NCI-H774 (cell line): ENCODE measurements at regions not wholly inside any gene's neighbourhood (a gene's known extent, or its start where the extent isn't known, plus 50 kb on each side); places are given as distances from the start of the nearest gene placed in this dataset.
"Not testable (repeated sequence)": the region's sequence is repeated elsewhere in the genome, so short reads cannot be mapped to it uniquely, and the experiment has no call there.

Experiments used
- DNase-seq: peaks from one replicate; lab custom pipeline; 2025; lab: John Stamatoyannopoulos, UW

DNA sequence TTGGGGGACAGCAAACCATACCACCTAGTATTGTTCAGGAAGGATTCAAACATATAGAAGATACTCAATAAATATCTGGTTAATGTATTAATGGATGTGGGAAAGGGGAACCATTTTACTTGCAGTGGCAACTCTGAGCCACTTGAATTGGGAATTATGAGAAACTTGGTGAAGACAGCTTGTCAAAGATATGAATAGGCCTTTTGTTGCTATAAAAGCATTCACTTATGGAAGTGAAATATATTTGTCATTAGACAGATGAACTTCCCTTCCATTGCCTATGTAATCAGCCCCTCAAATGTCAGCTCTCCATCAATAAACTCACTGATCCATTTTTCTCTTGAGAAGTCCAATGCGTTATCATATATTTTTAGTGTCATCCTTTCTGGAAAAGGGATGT lies 56.1 kb downstream of the GPR85 start:
- no peak for DNase-seq

DNA sequence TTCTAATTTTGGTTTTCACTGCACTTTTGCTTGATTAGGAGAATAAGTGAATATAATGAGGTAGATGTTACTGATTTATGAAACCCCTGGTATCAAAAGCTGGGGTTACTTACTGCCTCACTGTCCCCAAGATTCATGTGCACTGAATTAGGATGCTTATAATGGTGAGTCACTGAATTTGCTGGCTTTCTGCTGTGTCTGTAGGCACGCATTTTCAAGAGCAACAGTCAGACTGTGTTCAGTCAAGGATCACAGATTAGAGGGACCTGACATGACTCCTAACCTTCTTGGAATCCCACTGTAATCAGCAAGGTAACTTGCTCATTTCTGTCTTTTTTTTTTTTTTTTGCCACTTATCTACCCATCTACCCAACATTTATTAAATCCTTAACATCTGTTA lies 59.7 kb downstream of the GPR85 start:
- DNase-seq: no peak

DNA sequence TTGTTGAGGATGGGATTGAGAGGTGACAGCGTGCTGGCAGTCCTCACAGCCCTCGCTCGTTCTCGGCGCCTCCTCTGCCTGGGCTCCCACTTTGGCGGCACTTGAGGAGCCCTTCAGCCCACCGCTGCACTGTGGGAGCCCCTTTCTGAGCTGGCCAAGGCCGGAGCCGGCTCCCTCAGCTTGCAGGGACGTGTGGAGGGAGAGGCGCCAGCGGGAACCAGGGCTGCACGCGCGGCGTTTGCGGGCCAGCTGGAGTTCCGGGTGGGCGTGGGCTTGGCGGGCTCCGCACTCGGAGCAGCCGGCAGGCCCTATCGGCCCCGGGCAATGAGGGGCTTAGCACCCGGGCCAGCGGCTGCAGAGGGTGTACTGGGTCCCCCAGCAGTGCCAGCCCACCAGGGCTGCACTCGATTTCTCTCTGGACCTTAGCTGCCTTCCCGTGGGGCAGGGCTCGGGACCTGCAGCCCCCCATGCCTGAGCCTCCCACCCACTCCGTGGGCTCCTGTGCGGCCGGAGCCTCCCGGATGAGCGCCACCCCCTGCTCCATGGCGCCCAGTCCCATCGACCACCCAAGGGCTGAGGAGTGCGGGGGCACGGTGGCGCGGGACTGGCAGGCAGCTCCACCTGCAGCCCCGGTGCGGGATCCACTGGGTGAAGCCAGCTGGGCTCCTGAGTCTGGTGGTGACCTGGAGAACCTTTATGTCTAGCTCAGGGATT lies 69.3 kb downstream of the GPR85 start:
- not testable (repeated sequence) for DNase-seq

DNA sequence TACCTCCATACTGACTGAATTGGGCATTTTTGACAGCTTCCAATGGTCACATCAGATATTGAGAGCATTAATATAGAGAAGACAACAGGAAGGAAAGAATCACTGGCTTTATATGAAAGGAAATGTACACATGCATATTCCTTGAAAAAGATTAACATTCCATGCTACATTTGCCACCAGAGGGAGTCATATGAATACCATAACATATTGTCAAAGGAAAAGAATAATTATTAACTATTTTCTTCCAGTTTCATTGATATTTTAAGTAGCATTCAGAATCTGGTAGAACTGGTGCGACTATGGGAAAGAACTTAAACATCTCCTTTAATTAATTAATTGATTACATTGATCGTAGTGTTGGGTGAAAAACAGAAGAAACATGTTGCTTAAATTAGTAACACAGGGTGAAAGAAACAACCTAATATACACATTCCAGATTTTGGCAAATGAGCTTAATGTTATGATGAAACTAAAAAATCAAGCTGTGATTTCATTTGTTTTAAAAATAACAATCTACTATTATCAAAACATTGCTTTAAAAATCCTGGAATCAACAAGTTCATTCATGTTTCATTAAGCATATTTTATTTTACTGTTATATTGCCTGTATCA lies 71.5 kb downstream of the GPR85 start:
- peak; percentile 19 for DNase-seq

DNA sequence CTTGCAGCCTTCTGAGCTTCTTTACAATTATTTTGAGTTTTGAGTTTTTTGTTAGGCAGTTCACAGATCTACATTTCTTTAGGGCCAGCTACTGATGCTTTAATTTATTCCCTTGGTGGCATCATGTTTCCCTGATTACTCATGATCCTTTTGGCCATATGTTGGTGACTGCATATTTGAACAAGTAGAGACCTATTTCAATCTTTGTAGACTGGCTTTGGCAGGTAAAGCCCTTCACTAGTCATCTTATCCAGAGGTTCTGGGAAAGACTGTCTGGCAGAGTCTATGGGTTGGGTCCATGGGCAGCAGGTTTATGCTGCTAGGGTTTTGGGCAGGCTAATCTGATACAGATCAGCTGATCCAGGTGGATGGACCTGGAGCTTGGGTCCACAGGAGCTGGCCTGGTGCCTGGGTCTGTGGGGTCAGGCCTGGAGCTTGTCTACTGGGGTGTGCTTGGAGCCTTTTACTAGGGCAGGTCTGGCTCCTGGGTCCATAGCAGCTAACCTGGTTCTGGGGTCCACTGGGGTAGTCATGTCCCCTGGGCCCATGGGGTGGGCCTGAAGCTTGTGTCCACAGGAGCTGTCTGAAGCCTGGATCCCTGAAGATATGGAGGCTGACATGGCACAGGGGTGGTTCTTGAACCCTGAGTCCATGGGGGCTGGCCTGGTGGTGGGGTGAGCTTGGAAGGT lies 72.7 kb downstream of the GPR85 start:
- DNase-seq: no peak

DNA sequence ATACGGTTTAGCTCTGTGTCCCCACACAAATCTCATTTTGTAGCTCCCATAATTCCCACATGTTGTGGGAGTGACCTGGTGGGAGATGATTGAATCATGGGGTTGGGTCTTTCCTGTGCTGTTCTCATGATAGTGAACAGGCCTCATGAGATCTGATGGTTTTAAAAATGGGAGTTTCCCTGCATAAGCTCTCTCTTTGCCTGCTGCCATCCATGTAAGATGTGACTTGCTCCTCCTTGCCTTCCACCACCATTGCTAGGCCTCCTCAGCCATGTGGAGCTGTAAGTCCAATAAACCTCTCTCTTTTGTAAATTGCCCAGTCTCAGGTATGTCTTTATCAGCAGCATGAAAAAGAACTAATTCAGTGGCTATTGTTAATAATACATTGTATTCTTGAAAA lies 73.8 kb downstream of the GPR85 start:
- not testable (repeated sequence) for DNase-seq

DNA sequence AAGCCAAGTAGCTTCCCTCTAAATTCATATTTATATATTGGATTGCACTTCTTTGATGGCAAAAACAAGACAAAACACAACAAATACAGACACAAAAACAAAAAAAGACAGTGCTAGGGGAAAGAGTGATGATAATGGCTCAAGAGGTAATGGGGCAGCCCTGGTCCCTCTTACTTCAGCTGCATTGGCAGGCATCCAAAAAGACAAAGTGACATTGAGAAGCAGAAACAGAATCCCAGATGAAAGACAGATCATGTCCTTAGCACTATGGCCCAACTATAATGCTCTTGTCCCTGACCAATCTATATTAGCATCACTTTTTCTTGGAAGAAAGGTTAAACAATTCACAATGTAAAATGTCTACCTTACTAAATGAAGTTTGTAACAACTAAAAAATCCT lies 76.2 kb downstream of the GPR85 start:
- no peak for DNase-seq

DNA sequence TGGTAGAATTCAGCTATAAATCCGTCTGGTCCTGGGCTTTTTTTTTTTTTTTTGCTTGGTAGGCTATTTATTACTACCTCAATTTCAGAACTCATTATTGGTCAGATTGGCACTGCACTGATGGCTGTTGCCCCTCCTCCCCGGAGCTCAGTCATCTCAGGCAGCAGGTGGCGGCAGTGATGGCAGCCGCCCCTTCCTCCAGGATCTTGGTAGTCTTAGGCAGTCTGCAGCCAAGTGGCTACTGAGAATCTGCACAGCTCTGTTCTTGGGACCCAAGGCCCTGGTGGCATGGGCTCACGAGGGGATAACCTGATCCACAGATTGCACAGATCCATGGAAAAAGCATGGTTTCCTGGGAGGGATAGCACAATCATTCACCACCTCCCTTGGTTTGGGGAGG lies 77.9 kb downstream of the GPR85 start:
- DNase-seq: no peak

DNA sequence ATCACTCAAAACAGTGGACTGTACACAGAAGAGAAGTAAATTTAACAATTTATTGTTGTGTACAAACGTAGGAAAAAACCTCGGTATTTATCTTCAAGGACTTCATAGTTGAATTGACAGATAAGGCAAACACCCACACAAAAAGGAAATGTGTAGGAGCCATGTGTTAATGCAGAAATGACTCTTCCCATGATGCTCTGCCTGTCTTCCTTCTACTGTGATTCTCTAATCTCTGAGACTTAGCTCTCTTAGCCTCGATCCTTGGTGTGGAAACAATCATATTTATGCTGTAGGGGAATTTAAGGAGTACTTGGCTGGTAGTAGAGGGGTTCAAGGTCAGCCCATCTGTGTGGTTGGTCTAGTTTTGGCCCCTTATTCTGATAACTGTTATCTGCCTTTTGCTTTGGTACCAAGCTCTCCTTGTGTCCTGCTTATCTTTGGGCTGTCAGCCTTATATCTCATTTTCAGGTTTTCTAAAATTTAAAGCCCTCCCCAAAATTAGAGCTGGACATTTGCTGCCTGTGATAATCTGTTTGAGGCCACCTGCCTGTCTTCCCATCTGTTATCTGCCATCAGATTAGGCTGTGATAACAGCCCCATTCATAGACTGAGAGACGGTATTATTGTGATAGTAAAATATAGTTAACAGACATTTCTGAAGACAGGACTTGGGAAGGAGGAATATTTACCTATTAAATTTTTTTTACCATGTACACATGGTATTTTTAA lies 81.7 kb downstream of the GPR85 start:
- DNase-seq: no peak

DNA sequence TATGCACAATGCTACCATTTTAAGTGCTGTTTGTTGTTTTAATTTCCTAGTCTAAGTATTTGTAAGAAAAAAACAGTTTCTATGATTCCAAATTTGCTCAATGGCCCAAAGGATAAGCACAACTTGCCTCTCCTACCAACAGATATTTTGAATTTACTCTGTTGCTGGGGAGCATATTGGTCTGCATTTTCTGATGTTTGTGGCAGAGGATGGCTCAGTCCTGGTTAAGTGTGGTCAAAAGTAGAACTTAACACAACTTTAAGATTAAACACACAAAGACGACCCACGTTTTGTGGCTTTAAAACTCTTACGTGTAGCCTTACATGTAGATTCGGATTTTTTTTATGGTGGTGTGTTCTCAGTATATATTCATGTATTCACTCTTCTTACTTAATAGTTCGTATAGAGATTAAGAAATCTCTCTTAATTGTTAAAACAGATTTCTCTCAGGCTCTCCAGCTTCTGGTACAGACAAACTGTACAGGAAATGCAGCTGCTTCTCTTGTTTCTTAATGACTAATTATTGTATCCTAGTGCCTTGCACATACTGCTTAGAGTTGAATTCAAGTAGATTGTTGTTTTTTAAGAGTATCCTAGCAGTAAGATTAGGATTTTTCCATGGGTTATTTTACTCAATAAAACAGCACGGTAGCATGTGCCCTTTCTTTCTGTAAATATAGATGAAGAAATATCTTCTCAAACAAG lies 86.2 kb downstream of the GPR85 start:
- DNase-seq: no peak

DNA sequence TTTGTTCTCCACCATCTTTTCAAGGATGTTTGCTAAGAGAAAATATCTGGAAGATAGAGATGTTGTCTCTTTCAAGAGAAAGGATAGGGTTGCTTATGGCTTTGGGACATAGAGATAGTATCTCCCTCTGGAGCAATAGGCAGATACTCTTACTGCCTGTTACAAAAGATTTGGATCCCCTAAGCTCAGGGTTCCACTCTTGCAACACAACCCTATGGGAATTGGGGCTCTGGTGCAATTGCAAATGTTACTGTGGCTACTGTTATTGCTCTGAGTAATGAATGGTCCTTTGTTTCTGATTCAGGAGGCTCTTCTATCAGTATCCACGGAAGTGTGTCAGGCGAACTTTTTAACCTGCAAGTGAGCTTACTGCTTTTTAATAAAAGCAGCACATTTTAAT lies 88.8 kb downstream of the GPR85 start:
- DNase-seq: no peak

DNA sequence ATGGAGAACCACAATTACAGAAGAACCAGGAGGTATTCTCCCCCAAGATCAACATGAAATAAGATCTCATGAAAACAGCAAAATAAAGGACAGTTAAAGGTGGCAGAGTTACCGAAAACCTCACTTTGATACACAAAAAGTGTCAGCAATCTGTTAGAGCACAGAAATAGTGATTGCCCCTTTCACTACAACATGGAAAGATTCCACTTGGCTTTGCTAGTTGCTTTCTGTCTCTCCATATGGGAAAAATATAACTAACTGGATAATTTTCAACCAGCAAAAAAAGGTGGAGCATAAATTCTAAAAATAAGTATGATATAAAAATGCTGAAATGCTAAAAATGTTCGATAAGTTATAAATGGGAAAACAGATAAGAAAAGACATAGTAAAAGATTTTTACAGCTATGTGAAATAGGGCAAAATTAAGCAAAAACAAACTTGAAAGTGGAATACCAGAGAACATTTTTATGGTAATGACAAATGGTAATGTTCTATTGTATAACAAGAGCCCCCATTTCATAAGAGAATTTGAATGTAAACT lies 90.2 kb downstream of the GPR85 start:
- no peak for DNase-seq

DNA sequence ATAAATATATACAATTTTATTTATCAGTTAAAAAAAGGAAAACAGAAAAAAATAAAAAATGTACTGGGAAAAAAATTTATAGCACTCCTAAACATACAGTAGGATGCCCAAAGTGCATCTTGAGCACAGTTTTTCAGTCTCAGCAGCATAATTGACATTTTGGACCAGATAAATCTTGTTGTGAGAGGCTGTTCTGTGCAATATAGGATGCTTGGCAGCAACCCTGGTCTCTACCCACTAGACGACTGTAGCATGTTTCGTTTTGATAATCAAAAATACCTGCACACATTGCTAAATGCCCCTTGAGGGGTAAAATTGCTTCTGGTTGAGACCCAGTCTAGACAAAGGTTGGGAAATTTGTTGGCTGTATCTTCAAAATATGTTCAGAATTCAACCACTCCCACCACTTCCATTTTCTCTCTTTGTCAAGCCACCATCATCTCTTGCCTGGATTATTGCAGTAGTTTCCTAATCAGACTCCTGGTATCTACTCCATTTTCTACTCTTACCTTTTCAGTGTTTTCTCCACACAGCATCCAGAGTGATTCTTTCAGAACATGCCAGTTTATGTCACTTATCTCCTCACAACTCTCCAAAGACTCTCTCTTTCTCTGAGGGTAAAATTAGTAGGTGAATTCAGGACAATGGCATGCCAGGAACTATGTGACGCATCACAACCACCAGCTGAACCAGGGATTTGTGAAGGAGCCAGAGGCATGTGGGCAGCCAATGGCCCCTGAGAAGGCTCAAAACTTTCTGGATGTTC lies 91.4 kb downstream of the GPR85 start:
- no peak for DNase-seq

DNA sequence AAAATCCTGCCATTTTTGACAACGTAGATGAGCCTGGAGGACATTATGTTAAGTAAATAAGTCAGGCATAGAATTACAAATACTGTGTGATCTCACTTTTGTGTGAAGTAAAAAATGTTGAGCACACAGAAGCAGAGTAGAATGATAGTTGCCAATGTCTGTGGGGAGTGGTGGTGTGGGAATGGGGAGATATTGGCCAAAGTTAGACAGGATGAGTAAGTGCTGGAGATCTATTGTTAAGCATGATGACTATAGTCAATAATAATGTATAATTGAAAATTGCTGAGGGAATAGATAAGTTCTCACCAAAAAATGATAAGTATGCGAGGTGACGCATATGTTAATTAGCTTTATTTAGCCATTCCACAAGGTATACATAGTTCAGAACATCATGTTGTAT lies 92.0 kb downstream of the GPR85 start:
- no peak for DNase-seq

DNA sequence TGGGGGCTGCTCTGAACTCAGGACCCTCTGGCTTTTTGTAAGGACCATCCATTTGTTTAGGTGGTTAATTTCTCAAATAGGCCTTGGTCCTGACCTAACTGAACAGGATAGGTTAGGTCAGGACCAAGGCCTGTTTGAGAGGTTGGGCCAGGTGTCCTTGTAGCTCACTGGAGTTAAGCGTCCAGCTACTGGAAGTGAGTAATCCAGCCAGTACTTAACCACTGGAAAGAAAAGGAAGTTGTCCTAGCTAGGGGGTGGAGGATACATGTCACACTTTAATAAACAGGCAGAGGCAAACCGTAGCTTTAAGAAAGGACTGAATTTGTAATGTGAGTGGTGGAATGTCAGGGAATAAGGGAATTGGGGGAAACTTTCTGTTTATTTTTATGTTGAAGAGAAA lies 96.0 kb downstream of the GPR85 start:
- no peak for DNase-seq

DNA sequence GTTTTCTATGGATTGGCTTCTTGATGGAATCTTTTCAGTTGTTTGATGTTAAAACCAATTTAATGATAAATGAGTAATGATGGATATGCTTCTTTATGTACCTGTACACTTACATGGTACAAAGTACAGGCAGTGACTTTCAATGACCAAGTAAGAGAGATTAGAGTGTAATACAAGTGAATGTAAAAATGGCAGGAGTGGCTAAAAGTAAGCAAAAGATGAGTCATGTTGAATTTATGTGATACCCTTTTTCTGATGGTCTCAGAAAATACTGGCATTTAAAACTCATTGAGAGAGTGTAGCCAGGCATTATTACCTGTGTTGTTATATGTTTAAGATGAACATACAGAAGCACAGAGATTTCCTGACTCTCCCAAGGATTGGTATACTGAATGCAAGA lies 97.1 kb downstream of the GPR85 start:
- no peak for DNase-seq

DNA sequence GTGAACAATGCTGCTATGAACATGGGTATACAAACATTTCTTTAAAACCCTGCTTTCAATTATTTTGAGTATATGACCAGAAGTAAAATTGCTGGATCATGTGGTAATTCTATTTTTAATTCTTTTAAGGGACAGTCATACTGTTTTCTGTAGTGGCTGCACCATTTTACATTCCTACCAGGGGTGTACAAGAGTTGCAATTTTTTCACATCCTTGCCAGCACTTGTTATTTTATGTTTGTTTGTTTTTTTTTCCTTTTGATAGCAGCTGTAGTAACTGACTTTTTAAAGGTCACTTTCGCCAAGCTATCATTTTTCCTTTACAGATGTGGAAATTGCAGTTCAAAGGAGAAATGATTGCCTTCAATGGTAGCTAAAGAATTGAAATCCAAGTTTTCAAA lies 99.5 kb downstream of the GPR85 start:
- DNase-seq: no peak

DNA sequence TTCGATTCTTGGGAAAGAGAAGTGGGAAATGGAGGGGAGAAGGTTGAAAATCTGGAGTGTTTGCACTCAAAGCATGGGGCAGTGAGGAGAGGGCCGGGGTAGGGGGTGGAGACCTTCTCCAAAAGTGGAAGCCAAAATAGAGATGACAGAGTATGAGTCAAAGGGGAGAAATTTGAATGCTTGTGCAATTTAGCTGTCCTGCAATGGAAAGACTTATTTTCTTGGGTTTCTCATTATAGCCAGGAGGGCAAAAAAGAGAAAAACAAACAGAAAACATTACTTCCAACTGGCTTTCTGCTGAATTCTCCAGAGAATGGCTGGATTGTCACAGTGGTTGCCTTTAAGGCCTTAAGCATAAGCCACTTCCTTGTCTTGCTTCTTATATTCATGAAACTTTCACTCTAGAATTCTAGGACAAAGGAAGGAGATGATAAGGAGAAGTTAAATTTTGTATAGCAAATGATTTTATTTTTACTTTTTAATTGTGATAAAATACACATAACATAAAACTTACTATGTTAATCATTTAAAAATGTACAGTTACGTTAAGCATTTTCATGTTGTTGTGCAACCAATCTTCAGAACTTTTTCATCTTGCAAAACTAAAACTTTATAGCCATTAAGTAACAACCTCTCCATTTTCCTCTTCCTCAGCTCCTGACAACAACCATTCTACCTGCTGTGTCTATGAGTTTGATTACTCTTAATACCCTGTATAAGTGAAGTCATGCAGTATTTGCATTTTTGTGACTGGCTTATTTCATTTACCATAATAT lies 100.2 kb downstream of the GPR85 start:
- no peak for DNase-seq

DNA sequence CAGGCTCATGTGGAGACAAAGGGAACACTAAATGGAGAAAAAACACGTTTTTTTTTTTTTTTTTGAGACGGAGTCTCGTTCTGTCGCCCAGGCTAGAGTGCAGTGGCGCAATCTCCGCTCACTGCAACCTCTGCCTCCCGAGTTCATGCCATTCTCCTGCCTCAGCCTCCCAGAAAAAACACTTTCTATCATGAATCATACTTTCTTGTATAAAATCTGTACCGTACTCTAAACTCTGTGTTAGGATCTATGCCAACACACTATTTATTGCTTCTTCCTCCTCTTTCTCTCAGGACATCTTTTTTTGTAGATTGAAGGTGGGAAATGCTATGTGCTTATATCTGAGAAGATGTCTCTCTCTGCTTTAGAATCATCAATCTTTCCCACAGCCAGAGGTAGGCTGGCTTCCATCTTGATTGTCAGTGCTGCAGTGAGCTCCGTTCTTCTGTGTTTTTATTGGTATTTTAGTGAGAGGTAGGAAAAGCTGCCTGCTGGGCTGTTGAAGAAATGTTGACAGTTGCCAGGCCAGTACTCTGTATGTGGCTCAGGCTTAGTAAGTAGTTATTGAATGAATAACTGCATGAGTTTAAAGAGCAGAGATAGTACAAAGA lies 101.1 kb downstream of the GPR85 start:
- DNase-seq: no peak
